BJ (cell line): ENCODE measurements at regions not wholly inside any gene's neighbourhood (a gene's known extent, or its start where the extent isn't known, plus 50 kb on each side); places are given as distances from the start of the nearest gene placed in this dataset.

Experiments
- CTCF ChIA-PET: fragments of 350-600 bp; formaldehyde crosslinking; extraction: SDS; loops from one replicate; lab custom pipeline; 2021; ENCODE audit warnings: antibody characterized with exemption, inconsistent platforms; lab: Yijun Ruan, JAX
- POLR2A ChIA-PET: fragments of 300-600 bp; sonication (Branson Sonifier 250); formaldehyde crosslinking; extraction: SDS; loops from one replicate; lab custom pipeline; 2021; ENCODE audit warnings: antibody characterized with exemption; lab: Charles Lee
- DNase-seq: peaks from one replicate; pipeline ENCODE4 v3.0.0-alpha.2; 2011; ENCODE audit warnings: low read depth
- H3K27me3 ChIP-seq: 2 replicates; pipeline ENCODE4 v1.6.0; 2011; ENCODE audit warnings: low read length; ENCODE audit not compliant: control insufficient read depth, insufficient read depth
- H3K36me3 ChIP-seq: 2 replicates; pipeline ENCODE4 v1.5.1; 2011; ENCODE audit warnings: low read length; ENCODE audit not compliant: control insufficient read depth, insufficient read depth
- H3K4me3 ChIP-seq: 2 replicates; pipeline ENCODE4 v1.5.1; 2011; ENCODE audit warnings: low read depth, mild to moderate bottlenecking, control low read depth, low read length
- TF ChIP-seq, protein P1 (sequence below): IDR thresholded peaks from 2 replicates; pipeline ENCODE4 v1.5.1; 2011; ENCODE audit warnings: low read depth, mild to moderate bottlenecking, control low read depth, inconsistent platforms, low read length, moderate library complexity; ENCODE audit not compliant: insufficient read depth

DNA sequence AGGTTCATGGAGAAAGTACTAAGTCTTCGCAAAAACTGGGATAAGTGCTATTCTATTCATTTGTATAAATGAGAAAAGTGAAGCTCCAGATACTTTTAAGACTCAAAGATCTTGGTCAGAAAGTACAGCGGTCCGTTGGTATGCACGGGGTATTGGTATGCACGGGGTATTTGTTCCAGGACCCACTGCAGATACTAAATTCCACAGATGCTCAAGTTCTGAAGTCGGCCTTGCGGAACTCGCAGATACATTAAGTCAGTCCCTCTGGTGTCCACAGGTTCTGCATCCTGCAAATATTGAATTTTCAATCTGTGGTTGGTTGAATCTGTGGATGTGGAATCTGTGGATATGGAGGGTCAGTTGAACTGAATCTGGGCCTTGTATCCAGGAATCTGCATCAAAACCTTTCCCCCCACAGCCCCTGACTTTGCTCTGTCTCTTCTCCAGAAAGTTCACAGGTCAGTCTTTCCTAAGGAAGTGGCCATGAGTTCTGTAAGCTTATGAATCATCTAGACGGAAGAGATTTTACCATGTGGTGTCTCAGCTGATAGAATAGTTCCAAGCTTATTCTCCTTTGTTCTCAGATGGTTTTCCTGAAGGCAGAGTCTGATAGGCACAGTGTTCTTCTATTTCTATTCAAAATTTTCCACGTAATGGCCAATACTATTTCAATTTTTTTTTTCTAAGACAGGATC is 274.7 kb downstream of the NEDD1 start:
- CTCF ChIA-PET, result no interaction called here
- POLR2A ChIA-PET, result no interaction called here

DNA sequence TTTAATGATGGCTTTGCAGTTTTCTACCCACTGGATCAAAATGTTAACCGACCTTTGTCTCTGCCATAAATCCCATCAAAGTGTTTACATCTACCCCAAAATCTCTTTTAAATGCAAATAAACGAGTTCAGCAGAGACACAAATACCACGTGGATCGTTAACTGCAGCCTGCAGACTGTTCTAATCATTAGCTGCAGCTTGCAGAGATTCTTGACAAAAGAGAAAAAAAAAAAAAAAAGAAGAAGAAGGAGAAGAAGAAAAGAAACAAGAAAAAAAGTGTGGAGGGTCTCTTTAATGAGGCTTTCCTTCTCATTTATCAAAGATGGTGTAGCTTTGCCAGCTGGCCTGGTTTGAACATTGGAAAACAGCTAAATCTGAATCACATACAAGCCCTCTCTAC is 275.7 kb downstream of the NEDD1 start:
- Histone ChIP-seq H3K27me3 (no peaks in the 10 kb centered on the region), H3K36me3 (no peaks in the 10 kb centered on the region), H3K4me3 (no peak overlapping the region)
- no peak for DNase-seq
- TF ChIP-seq, protein P1, sequence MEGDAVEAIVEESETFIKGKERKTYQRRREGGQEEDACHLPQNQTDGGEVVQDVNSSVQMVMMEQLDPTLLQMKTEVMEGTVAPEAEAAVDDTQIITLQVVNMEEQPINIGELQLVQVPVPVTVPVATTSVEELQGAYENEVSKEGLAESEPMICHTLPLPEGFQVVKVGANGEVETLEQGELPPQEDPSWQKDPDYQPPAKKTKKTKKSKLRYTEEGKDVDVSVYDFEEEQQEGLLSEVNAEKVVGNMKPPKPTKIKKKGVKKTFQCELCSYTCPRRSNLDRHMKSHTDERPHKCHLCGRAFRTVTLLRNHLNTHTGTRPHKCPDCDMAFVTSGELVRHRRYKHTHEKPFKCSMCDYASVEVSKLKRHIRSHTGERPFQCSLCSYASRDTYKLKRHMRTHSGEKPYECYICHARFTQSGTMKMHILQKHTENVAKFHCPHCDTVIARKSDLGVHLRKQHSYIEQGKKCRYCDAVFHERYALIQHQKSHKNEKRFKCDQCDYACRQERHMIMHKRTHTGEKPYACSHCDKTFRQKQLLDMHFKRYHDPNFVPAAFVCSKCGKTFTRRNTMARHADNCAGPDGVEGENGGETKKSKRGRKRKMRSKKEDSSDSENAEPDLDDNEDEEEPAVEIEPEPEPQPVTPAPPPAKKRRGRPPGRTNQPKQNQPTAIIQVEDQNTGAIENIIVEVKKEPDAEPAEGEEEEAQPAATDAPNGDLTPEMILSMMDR, result no peak
- CTCF ChIA-PET, result no interaction called here
- POLR2A ChIA-PET, result no interaction called here

More for the DNA sequence above, 274.7 kb downstream of the NEDD1 start:
- Histone ChIP-seq H3K36me3 (no peaks in the 10 kb centered on the region), H3K4me3 (no peak overlapping the region), H3K27me3 (no peaks in the 10 kb centered on the region)
- no peak for DNase-seq
- TF ChIP-seq, protein P1, result no peak

DNA sequence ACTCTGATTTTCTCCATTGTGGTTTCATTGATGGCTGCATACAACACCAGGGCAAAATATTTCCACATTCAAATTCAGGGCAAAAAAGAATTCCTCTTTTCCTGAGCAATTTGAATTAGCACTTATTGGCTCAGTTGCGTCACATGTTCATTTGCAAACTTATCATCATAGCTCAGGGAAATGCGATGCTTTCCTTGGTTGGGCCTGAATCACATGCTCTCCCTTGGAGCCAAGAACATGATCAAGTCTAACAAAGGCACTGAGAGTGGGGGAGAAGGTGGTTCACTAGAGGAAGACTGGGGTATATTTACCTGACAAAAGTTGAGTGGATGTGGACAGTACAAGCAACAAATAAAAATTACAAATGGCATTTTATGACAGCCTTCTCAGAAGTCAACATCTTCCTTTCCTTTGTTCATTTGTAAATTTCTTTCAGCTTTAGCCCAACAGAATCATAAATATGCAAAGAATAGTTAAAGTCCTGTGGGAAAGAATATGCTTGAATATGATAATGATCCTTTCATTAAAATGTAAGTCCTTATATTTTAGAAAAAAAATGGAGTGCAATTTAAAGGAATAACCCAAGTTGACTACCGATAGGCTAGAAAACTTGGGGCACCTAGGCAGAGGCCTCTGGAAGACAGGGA is 277.2 kb downstream of the NEDD1 start:
- H3K4me3 ChIP-seq, result no peak overlapping the region
- DNase-seq, result no peak
- POLR2A ChIA-PET, result no interaction called here
- TF ChIP-seq, protein P1, result no peak
- CTCF ChIA-PET, result no interaction called here
- H3K36me3 ChIP-seq, result no peaks in the 10 kb centered on the region
- H3K27me3 ChIP-seq, result no peaks in the 10 kb centered on the region

DNA sequence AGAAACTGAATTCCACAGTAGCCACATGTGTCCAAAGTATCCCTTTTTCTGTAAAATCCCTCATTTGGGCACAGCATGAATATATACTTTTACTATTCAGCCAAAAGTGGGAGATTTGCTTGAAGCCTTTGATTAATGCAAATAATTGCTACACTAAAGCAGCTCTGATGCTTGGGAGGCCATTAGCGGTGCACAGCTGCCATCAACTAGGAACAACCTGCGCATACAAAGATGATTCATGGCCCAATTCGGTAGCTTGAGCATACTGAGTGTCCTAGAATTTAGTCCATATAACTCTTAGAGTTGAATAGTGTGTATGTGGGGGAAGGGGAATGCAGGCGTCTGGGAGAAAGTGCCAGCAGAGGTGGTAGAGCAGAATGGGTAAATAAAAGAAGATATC is 277.0 kb upstream of the RMST start:
- H3K27me3 ChIP-seq, result no peaks in the 10 kb centered on the region
- ChIA-PET POLR2A (no interaction called here), CTCF (interaction anchor here (0.9 kb wide), 1 partner anchor 9 kb away, joined by 4 read pairs; no protein-coding TSS in a partner anchor)
- H3K4me3 ChIP-seq, result no peak overlapping the region
- TF ChIP-seq, protein P1, result no peak
- DNase-seq, result no peak
- H3K36me3 ChIP-seq, result no peaks in the 10 kb centered on the region

DNA sequence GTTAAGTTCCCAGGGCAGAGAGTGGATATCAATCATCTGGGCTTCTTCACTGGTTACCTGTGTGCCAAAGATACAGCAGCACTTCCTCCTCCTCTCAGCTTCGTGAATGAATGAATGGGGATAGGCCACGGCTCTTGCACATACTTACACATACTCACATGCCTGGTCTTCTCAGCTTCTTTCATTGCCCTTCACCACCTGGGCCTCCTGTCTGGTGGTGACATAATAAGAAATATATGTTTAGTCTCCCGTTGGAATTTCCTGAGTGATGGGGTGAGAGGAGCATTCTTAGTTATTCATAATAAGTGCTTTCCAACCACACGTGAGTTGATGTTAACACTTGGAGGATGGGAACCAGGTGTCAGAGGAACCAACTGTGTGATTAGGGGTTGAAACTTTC is 268.1 kb upstream of the RMST start:
- no peak for DNase-seq
- TF ChIP-seq, protein P1, result no peak
- H3K36me3 ChIP-seq, result no peaks in the 10 kb centered on the region
- H3K27me3 ChIP-seq, result no peaks in the 10 kb centered on the region
- CTCF ChIA-PET, result no interaction called here
- H3K4me3 ChIP-seq, result no peak overlapping the region
- POLR2A ChIA-PET, result no interaction called here
